DMS 273 treated with DMSO at 0.1 percent for 48 hours (cell line): ENCODE measurements at regions not wholly inside any gene's neighbourhood (a gene's known extent, or its start where the extent isn't known, plus 50 kb on each side); places are given as distances from the start of the nearest gene placed in this dataset.

Source experiments
- DNase-seq: peaks from one replicate; lab custom pipeline; 2025; lab: John Stamatoyannopoulos, UW

DNA sequence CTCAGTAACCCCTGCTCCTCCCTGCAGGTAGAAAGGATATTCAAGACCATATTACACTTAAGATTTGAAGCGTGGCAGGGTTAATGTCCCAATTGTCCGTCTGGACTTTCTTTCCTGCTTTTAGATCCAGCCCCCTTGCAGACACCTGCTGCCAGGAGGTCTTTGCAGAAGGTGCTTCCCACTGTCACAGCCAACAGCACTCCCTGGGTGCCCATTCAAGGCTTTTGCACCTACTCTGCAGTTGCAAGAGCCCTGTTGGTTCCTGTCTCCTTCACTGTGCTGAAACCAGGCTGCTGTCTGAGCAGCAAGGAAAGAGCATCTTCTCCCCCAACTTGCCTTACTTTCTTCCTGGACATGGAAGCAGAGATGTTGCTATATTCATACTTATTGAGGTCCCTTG, 1043.0 kb upstream of the POU3F3 start:
- DNase-seq = no peak

DNA sequence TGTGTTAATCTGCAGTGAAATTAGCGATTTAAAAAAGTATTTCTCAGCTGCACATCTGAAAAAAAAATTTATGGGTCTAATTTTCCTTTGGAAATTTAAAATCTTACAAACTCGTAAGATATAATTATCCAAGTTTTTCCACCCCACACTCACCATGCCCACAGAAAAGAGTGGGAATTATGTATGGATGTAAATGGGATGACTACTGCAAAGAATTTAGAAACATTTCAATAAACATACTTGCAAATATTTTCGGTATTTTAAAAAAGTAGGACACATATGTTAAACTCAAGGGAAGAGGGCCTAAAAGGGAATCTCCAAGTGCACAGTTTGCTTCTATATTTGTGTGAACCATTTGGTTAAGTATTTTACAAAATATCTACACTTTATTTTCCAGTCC, 1039.9 kb upstream of the POU3F3 start:
- no peak for DNase-seq

DNA sequence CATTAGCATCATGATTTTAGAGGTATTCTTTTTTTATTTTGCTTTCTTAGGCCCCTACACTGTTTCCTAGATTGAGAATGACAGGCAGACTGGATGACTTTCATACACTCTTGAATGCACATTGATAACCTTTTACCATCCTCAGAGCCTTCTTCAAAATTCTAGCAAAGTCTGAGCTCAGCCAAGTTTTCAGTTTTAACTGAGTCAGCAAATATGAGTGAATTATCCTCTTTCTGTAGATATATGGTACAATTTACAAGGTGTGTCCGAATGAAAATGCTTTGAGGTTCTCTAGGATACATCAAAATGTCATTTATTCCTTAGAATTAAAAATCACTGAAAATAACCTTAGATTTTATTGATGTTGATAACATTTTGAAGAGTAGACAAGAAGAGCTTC, 1038.2 kb upstream of the POU3F3 start:
- DNase-seq = no peak

DNA sequence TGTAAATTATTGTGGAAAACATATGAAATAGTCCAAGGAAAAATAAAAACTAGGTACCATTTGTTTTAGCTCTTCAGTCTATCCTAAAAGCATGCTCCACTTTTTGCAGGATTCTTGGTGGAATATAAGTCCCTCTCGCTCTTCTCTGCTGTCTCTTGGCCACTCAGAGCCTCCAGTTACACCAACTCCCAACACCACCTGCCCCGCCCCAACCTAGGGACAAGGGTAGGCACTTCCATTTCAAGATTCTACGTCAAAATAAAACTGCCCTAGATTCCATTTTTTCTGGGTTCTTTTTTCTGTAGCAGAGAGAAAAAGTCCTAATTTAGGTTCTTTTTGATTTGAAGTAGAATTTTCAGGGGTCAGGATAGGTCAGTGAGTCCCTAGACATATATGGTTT, 1036.2 kb upstream of the POU3F3 start:
- no peak for DNase-seq

DNA sequence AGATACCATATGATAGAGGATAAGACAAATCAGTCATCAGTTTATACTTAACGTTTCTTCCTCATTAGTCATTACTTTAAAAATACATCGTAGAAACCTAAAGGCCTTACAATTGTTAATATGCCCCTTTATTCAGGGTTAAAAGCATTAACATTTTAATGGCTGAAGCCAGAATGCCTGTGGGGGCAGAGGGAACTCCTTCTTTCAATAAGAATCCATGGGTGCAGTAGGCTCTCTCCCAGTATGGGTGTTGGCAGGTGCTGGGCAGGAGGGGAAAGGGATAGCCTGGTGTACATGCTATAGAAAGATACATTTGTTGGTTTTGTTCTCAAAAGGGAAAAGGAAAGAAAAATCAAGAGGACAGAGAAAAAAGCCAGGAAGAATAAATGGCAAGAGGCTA, 1035.7 kb upstream of the POU3F3 start:
- no peak for DNase-seq

DNA sequence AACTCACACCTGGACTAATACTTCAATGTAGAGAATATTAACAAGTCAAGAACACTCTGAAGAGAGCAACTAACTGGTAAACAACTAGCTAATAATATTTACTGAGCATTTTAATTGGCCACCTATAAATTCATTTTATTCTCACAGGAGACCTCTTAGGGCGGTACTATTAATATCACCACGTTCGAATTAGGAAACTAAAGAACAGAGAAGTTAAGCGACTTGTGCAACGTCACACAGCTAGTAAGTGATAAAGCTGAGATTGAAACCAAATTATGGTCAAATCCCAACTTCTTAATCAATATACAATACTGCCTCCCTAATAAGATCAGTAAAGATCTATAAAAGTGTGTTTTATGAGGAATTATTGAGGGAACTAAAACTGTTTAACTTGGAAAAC, 1034.3 kb upstream of the POU3F3 start:
- DNase-seq = no peak

DNA sequence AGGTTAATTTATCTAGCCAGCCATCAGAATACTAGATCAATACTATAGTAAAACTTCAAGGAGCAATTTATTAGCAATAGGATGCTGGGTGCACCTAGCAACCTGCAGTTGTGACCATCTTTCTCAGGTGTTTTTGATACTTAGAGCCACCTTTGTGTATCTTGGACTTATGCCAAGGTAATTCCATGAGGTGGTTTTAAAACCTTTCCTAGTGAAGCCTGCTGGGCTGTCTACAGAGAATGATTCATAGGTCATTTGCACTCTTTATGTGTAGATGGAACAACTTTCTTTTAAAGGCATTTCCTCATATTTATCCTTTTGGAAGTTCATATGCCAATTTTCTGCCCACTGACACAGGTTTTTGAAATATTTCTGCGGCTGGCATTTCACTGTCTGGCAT, 1030.1 kb upstream of the POU3F3 start:
- DNase-seq = no peak

DNA sequence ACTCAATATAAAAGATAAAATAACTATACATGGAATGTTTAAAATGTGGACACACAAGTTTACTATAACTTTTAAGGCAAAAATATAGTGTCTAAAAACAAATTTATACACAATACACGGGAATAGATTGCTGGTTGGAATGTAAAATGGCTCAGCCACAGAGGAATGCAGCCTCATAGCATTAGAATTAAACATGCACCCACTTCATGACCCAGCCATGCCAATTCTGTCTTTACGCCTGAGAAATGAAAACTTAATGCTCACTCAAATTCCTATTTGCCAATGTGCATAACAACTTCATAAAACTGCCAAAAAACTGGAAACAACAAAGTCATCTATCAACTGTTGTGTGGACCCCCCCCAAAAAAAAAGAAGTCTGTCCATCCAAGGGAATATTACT, 1006.6 kb upstream of the POU3F3 start:
- DNase-seq = no peak

DNA sequence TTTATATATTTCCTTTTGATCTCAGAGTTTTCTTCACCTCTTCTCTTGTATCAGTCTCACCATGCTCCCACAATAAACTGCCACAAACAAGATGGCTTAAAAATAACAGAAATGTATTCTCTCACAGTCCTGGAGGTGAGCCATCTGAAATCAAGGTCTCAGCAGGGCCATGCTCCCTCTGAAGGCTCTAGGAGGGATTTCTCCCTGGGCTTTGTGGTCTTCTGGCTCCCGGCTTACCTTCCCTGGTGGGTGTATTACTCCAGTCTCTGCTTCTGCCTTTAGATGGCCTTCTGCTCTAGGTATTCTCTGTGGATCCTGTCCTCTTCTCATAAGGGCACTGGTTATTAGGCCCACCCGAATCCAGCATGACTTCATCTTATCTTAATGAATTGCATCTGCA, 994.7 kb upstream of the POU3F3 start:
- DNase-seq = no peak

DNA sequence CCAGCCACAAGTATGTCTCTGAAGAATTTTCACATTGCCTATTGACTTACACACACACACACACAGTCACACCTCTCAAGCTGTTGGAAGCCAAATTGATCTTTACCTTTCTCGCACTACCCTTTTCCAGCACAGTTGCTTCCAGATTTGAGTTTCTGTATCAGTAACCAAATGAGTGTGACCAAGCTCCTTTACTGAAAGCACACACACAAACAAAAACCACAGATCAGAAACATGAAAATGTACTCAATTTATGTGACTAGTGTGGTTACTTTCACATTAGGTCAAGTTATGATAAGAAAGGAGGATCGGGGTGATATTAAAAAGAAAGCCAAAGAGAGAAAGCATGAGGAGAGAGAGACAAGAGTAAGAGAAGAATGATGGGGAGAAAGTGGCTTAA, 993.9 kb upstream of the POU3F3 start:
- DNase-seq = no peak

DNA sequence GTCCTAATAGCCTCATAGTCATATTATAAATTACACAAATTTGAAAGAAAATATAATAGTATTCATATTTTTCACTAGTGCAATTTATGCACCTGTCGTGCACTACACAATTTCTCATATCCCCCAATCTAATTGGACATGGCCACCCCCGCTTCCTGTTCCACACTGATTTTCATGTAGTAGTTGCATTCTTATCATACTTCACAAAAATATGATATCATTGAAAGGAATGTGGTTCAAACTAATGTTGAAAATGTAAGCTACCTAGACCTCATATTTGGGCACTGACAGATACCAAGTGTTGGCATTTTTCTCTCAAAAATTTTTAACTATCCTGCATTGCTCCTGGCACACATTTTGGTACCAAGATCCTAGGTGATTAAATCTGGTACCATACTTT, 985.5 kb upstream of the POU3F3 start:
- no peak for DNase-seq

DNA sequence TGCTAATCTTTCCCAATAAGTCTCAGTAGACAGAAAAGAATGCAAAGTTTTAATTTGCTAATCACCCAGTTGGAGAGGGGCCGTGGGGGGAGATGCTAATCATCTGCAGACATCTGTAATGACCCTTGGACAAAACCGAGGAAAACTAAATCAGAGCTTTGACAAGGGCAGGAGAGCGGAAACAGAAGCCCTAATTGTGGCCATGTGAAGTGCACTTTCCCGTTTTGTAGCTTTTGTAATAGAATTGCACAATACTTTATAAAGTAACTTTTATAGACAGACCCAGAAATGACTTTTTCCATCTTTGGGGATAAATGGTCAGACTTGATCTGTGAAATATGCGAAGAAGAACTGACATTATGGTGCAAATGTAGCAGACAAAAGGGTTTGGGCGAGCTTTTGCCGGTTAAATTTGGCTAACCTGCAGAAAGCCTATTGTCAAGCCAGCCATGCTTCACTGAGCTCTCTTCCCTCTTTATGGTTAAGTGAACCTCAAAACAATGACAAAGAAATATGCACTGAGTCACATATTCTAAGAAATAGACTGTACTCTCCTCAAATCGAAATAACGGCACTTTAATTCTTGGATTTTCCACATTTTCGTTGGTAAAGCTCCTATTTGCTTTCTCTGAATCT, 980.1 kb upstream of the POU3F3 start:
- DNase-seq = no peak

DNA sequence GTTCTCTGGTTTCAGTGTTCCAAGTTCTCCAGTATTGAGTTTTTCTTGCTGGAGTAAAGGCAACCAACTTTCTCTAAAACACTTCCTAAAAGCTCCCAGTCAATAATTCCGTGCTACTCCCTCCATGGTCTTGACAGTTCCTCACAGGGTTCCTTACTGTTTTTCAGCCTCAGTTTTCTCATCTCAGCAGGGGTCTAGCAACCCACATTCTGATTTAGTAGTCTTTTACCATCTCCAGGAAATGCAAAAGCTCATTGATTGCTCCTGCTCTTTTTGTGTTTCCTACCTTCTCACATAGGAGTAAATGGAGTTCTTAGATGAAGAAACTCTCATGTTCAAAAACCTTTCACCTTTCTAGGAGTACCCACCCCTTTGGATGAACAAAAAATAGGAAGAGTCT, 978.8 kb upstream of the POU3F3 start:
- DNase-seq = no peak

DNA sequence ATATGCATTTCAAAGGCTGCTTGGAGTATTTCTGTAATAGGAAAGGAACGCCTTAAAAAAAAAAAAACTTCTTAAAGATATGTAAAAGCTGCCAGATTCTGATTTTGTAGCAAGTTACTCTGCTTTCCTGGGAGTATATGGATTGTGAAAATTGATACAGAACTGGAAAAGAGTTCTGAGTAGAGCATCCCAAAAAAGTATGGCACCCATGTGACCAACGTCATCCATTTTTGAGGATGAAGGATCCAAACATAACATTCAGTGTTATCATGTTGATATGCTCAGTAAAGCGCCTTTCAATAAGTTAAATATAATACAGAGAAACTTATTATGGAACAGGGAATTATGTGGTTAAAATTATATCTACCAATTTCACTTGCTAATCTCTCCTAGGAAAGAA, 978.4 kb upstream of the POU3F3 start:
- no peak for DNase-seq

DNA sequence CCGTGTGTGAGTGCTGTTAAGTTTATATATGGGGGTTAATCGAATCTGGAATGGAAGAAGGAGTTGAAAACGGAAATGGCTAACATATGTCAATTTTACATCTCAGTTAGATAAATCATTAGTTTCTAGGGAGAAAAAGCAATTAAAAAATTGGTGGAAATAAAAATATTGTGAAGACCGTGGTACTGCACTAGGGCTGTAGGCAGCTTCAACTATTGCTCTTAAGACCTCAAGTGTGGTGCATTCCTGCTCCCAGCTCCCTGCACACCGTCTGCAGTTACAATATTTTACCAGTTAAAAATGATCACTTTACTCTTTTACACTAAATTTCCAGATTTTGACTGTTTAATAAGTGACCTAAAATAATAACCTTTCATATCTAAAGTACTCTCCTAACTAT, 977.3 kb upstream of the POU3F3 start:
- DNase-seq = no peak

DNA sequence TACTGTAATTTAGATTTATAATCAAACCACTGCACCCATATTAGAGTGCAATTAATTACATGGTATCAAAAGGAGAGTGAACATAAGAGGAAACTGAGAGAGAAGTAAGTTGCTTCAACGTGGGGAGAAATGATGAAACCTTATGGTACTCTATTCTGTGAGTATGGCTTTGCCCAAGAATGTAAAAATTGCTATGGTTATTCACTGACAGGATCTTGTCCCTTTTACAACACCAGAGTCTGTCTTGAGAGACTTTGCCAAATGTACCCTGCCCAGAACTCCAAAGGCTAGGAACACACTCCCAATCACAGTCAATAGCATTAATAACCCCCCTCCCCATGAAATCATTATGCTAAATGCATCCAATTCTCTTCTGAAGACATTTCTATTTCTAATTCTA, 974.8 kb upstream of the POU3F3 start:
- no peak for DNase-seq

DNA sequence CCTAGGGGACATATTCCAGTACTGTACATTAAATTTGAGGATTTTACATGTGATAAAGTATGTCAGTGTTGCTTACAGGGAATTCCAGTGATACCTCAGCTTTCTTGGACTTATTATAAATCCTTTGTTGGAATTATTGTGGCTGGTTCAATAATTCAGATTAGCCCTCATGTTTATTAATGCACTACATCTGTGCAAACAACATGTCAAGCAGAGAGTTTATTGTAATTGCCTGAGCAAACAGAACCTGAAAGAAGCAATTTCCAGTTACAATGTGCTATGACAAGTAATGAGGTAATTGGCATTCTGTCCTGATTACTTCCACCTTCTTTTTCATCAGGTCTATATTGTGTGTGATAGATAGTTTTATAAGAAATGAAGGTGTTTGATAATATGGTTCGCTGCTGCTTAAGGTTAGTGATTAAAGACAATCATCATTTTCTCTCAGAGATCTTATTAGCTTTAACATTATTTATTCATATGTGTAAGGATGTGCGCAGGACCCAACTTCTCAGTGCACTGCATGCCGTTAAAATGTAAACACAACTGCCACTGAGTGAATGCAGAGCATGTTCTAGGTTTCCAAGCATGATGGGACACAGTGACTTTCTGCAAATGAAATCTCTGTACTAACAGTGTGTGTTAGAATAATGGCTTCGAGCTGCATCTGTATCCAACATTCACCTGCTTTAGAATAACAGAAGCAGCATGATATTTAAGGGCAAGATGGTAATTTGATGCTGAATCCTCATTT, 973.7 kb upstream of the POU3F3 start:
- no peak for DNase-seq

DNA sequence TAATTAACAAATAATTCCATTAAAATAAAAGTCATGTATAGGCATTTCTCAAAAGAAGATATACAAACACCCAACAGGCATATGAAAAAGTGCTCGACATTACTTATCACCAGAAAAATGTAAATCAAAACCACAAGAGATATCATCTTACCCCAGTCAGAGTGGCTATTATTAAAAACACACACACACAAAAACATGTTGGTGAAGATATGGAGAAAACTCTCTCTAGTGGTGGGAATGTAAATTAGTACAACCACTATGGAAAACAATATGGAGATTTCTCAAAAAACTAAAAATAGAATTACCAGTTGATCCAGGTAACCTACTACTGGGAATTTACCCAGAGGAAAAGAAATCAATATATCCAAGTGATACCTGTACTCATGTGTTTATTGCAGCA, 966.3 kb upstream of the POU3F3 start:
- DNase-seq = no peak

DNA sequence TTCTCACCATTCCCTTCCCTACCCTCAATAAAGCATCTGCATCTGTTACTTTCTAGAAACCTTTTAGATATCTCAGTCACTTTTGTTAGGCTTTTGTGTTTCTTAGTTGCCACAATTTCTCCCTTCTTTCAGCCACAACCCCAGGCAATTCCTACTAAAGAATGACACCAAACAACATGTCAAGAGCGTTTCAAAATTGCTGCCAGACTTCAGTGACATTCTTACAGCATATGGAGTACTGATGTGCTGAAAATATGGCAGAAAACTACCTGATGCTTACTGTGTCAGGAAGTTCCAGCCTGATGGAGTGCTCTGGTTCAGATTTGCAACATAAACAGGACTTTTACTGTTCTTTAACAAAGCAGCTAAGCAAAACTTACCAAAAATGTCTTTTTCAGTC, 957.7 kb upstream of the POU3F3 start:
- DNase-seq = no peak

DNA sequence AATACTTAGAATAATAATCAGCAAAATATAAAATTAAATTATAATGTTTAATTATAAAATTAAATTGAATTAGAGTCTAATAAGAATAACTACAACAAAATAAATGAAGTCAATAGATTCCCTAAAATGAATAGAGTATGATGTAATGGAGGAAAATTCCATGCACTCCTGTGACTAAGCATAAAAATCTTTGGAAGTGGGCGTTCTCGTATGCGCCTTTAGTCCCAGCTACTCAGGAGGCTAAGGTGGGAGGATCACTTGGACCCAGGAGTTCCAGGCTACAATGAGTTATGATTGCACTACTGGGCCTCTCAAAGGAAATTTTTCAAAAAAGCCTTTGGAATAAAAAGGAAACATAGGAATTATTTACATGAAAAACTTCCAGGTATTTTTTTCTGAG, 955.4 kb upstream of the POU3F3 start:
- DNase-seq = no peak

DNA sequence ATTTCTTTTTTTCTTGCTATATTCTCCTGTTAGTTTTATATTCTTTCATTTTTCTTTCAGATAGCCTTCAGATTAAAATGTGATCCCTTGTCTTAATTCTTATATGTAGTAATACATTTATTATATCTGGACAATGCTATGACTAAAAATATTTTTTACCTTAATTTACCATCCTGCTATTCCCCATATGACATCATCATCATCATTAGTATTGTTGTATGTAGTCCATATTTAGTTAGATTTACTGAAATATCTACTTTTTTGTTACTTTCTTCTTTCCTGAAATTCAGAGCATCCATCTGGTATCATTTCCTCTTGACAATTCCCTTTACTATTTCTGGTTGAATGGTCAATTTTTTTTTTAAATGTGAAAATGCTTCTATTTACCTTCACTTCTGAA, 951.6 kb upstream of the POU3F3 start:
- no peak for DNase-seq

DNA sequence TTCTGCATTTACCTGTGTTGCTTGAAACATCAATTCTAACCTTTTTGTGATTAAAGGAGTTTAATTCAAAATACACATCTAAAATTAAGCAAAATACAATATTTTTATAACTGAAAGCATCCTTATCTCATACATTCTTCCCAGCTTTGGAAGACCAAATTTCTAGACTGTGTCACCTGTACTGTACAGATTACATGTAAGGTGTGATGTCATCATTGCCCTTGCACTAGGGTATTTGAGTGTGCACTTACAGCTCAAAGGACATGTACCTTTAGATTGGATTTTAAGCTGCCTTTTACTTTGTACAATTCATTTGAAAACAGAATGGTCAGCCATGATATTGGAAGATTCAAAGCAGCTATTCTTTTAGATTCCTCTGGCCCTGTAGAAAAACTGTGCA, 932.8 kb upstream of the POU3F3 start:
- DNase-seq = no peak

DNA sequence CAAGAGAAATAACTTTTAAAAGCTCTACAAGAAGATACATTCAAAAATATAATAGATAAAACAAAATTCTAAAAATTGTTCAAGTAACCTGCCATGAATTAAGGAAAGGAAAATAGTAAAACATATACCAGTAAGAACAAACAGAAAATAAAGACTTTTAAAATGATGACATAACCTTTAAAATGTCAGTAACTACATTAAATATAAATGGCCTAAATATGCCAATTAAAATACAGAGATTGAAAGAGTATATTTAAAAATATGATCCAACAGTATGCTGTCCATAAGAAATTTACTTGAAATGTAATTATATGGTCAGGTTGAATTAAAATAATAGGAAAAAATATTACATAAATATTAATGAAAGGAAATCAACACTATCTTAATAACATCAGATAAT, 911.7 kb upstream of the POU3F3 start:
- no peak for DNase-seq

DNA sequence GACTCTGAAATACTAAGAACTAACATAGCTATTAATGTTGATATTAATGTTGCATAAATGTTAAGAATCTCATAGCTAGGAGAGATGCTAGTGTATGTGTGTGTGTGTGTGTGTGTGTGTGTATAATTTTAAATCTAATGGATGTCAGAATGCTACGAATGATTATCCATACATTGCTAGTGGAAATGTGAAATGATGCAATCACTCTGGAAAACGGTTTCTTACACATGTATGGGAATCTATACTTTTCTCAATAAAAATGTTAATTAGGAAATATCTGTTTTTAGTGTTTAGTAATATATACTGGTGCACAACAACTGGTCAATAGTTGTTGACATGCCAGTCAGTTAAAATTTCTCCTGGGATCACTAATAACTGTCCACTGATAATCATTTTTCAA, 908.8 kb upstream of the POU3F3 start:
- DNase-seq = no peak
